PC-3 (cell line): ENCODE measurements at regions not wholly inside any gene's neighbourhood (a gene's known extent, or its start where the extent isn't known, plus 50 kb on each side); places are given as distances from the start of the nearest gene placed in this dataset.

Experiments used
- ATAC-seq: fragments of 200-7000 bp; cut with Tn5 transposase; 2 replicates; pipeline ENCODE4 v1.9.1; 2020; ENCODE audit warnings: mild to moderate bottlenecking, moderate library complexity
- BruUV-seq: library from RNA; stranded (reverse); fragments of 400-500 nt; replicated peaks from 2 replicates; lab custom pipeline; 2021; lab: Mats Ljungman, UMichigan
- CTCF ChIA-PET: fragments of 300-600 bp; sonication (Branson Sonifier 250); formaldehyde crosslinking; loops from one replicate; lab custom pipeline; 2022; ENCODE audit warnings: antibody characterized with exemption; lab: Charles Lee
- POLR2A ChIA-PET: fragments of 300-600 bp; sonication (Branson Sonifier 250); formaldehyde crosslinking; loops from one replicate; lab custom pipeline; 2022; ENCODE audit warnings: antibody characterized with exemption; ENCODE audit not compliant: unreplicated experiment; lab: Charles Lee
- DNase-seq: peaks from one replicate; pipeline ENCODE4 v3.0.0-alpha.2; 2015
- H2AFZ ChIP-seq: fragments of 300-600 bp; sonication (generic); 2 replicates; pipeline ENCODE4 v1.6.0; 2016; ENCODE audit warnings: antibody characterized with exemption, low read length
- H3F3A ChIP-seq: fragments of 300-600 bp; sonication (generic); one replicate; pipeline ENCODE4 v1.6.0; 2017; ENCODE audit warnings: antibody characterized with exemption, low read length, control low read depth, mild to moderate bottlenecking; ENCODE audit not compliant: unreplicated experiment
- H3K27ac ChIP-seq: fragments of 300-600 bp; sonication (generic); 2 replicates; pipeline ENCODE4 v1.5.1; 2016; ENCODE audit warnings: mild to moderate bottlenecking, low read length
- H3K27me3 ChIP-seq: fragments of 300-600 bp; sonication (generic); 2 replicates; pipeline ENCODE4 v1.6.1; 2016; ENCODE audit warnings: low read length, mixed read lengths
- H3K36me3 ChIP-seq: fragments of 300-600 bp; sonication (generic); 2 replicates; pipeline ENCODE4 v1.6.1; 2016; ENCODE audit warnings: low read depth, mixed run types, low read length, mixed read lengths
- H3K4me1 ChIP-seq: fragments of 300-600 bp; sonication (generic); 2 replicates; pipeline ENCODE4 v1.5.1; 2016; ENCODE audit warnings: low read length; ENCODE audit not compliant: insufficient read depth
- H3K4me2 ChIP-seq: fragments of 300-600 bp; sonication (generic); 2 replicates; pipeline ENCODE4 v1.6.0; 2016; ENCODE audit warnings: low read length
- H3K4me3 ChIP-seq: fragments of 300-600 bp; sonication (generic); 2 replicates; pipeline ENCODE4 v1.5.1; 2016; ENCODE audit warnings: mild to moderate bottlenecking, low read length, mixed read lengths
- H3K79me2 ChIP-seq: fragments of 300-600 bp; sonication (generic); 2 replicates; pipeline ENCODE4 v1.6.1; 2017; ENCODE audit warnings: low read length, mixed read lengths
- H3K9ac ChIP-seq: fragments of 300-600 bp; sonication (generic); 2 replicates; pipeline ENCODE4 v1.6.0; 2016; ENCODE audit warnings: mild to moderate bottlenecking, low read length
- H3K9me2 ChIP-seq: fragments of 300-600 bp; sonication (generic); replicated peaks from 2 replicates; pipeline ENCODE4 v1.6.1; 2016; ENCODE audit warnings: mixed run types, low read length, mixed read lengths
- H3K9me3 ChIP-seq: fragments of 300-600 bp; sonication (generic); 2 replicates; pipeline ENCODE4 v1.6.1; 2016; ENCODE audit warnings: low read length, mixed read lengths
- H4K20me1 ChIP-seq: fragments of 300-600 bp; sonication (generic); 2 replicates; pipeline ENCODE4 v1.6.1; 2016; ENCODE audit warnings: low read length, mixed read lengths
- CTCF ChIP-seq: fragments of 300-600 bp; sonication (generic); conservative IDR thresholded peaks from 2 replicates; pipeline ENCODE4 v1.5.1; 2017; ENCODE audit warnings: antibody characterized with exemption, low read depth, mild to moderate bottlenecking, low read length
- EZH2 ChIP-seq: fragments of 300-600 bp; sonication (generic); IDR thresholded peaks from one replicate; pipeline ENCODE4 v1.6.1; 2017; ENCODE audit warnings: antibody characterized with exemption, mild to moderate bottlenecking, low read length; ENCODE audit not compliant: unreplicated experiment
- EZH2phosphoT487 ChIP-seq: fragments of 300-600 bp; sonication (generic); IDR thresholded peaks from 2 replicates; pipeline ENCODE4 v1.6.1; 2018; ENCODE audit warnings: mild to moderate bottlenecking, antibody characterized with exemption, low read length, borderline replicate concordance
- intact Hi-C: fragments of 100-400 bp; cut with micrococcal nuclease; formaldehyde crosslinking; loops from 2 replicates; pipeline ENCODE4 v1.9.0; 2023

DNA sequence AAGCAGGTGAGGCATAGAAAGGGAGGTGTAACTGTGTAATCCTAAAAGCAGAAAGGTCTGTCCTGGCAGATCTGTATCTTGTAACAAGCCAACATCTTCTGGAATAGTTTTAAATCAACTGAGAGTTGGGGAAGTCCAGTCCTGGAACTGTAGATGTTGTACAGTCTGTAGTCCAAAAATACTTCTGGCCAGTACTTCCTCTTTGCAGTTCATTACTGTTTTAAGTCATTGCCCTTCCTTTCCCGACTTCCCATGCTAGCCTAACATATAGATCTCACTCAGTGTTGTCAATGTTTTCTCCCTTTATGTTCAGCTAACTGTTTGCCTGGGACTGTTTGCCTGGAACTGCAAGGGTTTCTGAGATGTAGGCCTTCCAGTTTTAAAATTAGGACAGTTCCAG, 168.5 kb upstream of the ISL1 start:
- H3K4me1 ChIP-seq = no peaks in the 10 kb centered on the region
- H4K20me1 ChIP-seq = no peaks in the 10 kb centered on the region
- DNase-seq (no peak), ATAC-seq (no peak)
- H3K9me3 ChIP-seq = no peaks in the 10 kb centered on the region
- intact Hi-C loops = no loop called here
- no peaks in the 10 kb centered on the region for H3K36me3 ChIP-seq
- no peaks in the 10 kb centered on the region for H3K9me2 ChIP-seq
- H3K4me2 ChIP-seq = no peak overlapping the region
- no peaks in the 10 kb centered on the region for H3F3A ChIP-seq
- no peak overlapping the region for H3K4me3 ChIP-seq
- POLR2A ChIA-PET = no interaction called here
- TF ChIP-seq EZH2 = no peak
- no peak for TF ChIP-seq CTCF
- TF ChIP-seq EZH2phosphoT487 = no peak
- no peak overlapping the region for H3K27ac ChIP-seq
- H3K27me3 ChIP-seq = no peaks in the 10 kb centered on the region
- no peak overlapping the region for H2AFZ ChIP-seq
- H3K79me2 ChIP-seq = no peaks in the 10 kb centered on the region
- no TSS peak for BruUV-seq
- H3K9ac ChIP-seq = no peak overlapping the region
- CTCF ChIA-PET = no interaction called here

- POLR2A ChIA-PET = no interaction called here
- CTCF ChIA-PET = no interaction called here
- DNase-seq = no peak
- no peak overlapping the region for H3K27ac ChIP-seq
- no peaks in the 10 kb centered on the region for H3K4me1 ChIP-seq
- H2AFZ ChIP-seq = no peak overlapping the region
- H3F3A ChIP-seq = no peaks in the 10 kb centered on the region
- H4K20me1 ChIP-seq = no peaks in the 10 kb centered on the region
- BruUV-seq = no TSS peak
- H3K79me2 ChIP-seq = no peaks in the 10 kb centered on the region
- H3K27me3 ChIP-seq = no peaks in the 10 kb centered on the region
- no peaks in the 10 kb centered on the region for H3K9me2 ChIP-seq
- H3K4me3 ChIP-seq = no peak overlapping the region
- intact Hi-C loops = no loop called here
- no peak overlapping the region for H3K4me2 ChIP-seq
- no peaks in the 10 kb centered on the region for H3K9me3 ChIP-seq
- no peak overlapping the region for H3K9ac ChIP-seq
- ATAC-seq = no peak
- no peaks in the 10 kb centered on the region for H3K36me3 ChIP-seq
- TF ChIP-seq EZH2 (no peak), EZH2phosphoT487 (no peak), CTCF (no peak)
Measured at GRCh38 chr5:51225789-51226742, 157.2 kb upstream of the ISL1 start.

GRCh38 chr5:51227963-51228470, 155.2 kb upstream of the ISL1 start:
- POLR2A ChIA-PET = no interaction called here

More at GRCh38 chr5:51227963-51228470, 155.2 kb upstream of the ISL1 start:
- TF ChIP-seq EZH2 (no peak), CTCF (no peak), EZH2phosphoT487 (no peak)
- Histone ChIP-seq H2AFZ (no peak overlapping the region), H4K20me1 (no peaks in the 10 kb centered on the region), H3K79me2 (no peaks in the 10 kb centered on the region), H3K9me3 (no peaks in the 10 kb centered on the region), H3K27me3 (no peaks in the 10 kb centered on the region), H3K9ac (no peak overlapping the region), H3K4me2 (no peak overlapping the region), H3K27ac (no peak overlapping the region), H3K4me3 (no peak overlapping the region), H3K4me1 (no peaks in the 10 kb centered on the region), H3F3A (no peaks in the 10 kb centered on the region), H3K36me3 (no peaks in the 10 kb centered on the region), H3K9me2 (no peaks in the 10 kb centered on the region)
- CTCF ChIA-PET = no interaction called here
- no peak for ATAC-seq
- BruUV-seq = no TSS peak
- no peak for DNase-seq
- intact Hi-C loops = no loop called here
